ENCODE measurements at regions not wholly inside any gene's neighbourhood (a gene's known extent, or its start where the extent isn't known, plus 50 kb on each side); places are given as distances from the start of the nearest gene placed in this dataset.

GRCh38 chr1:112322983-112323678 is 72.9 kb upstream of the CTTNBP2NL start:
- no peak for TF ChIP-seq POLR2A (IDR thresholded peaks at IDR 0.05; ENCODE audit: low read depth, low read length)
- no peak for TF ChIP-seq POLR2AphosphoS5 (IDR thresholded peaks at IDR 0.05; ENCODE audit: low read depth, low read length)
- TF ChIP-seq TAF1 (IDR thresholded peaks at IDR 0.05; ENCODE audit: low read depth, low read length) = no peak
- no peak for TF ChIP-seq SPI1 (IDR thresholded peaks at IDR 0.05; ENCODE audit: low read depth, low read length)
- TF ChIP-seq POU2F2 (IDR thresholded peaks at IDR 0.05; ENCODE audit: low read depth, low read length) = no peak
- TF ChIP-seq PAX5 (IDR thresholded peaks at IDR 0.05; ENCODE audit: insufficient read depth, low read length, severe bottlenecking) = no peak
